ENCODE measurements at regions not wholly inside any gene's neighbourhood (a gene's known extent, or its start where the extent isn't known, plus 50 kb on each side); places are given as distances from the start of the nearest gene placed in this dataset.

DNA sequence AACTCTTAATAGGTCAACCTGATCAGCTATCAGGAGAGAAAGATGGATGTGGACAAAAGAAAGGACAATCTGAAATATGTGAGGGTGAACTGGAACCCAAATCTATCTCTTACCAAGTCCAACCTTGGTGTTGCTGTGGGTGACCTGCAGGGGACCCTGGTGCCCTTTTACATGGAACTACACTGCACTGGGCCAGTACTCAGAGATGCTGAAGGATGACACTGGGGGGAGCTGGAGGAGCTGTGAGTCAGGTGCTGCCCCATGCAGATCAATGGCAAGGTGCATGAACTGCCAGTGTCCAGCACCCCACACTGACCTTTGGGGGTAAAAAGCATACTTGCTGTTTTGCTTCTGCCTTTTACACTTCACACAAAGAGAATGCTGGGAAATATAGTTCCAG, 55.6 kb upstream of the TBC1D5 start:
- TF ChIP-seq, protein P1, sequence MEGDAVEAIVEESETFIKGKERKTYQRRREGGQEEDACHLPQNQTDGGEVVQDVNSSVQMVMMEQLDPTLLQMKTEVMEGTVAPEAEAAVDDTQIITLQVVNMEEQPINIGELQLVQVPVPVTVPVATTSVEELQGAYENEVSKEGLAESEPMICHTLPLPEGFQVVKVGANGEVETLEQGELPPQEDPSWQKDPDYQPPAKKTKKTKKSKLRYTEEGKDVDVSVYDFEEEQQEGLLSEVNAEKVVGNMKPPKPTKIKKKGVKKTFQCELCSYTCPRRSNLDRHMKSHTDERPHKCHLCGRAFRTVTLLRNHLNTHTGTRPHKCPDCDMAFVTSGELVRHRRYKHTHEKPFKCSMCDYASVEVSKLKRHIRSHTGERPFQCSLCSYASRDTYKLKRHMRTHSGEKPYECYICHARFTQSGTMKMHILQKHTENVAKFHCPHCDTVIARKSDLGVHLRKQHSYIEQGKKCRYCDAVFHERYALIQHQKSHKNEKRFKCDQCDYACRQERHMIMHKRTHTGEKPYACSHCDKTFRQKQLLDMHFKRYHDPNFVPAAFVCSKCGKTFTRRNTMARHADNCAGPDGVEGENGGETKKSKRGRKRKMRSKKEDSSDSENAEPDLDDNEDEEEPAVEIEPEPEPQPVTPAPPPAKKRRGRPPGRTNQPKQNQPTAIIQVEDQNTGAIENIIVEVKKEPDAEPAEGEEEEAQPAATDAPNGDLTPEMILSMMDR (IDR thresholded peaks at IDR 0.05), result no peak
- no peak for TF ChIP-seq POLR2AphosphoS5 (IDR thresholded peaks at IDR 0.05)
- no peak for TF ChIP-seq POLR2A (IDR thresholded peaks at IDR 0.05)
- no peak for TF ChIP-seq EP300 (IDR thresholded peaks at IDR 0.05; ENCODE audit: low read depth)
- H3K9me3 ChIP-seq, result no peaks in the 10 kb centered on the region
- no peak overlapping the region for H3K27ac ChIP-seq
- no peak overlapping the region for H3K4me3 ChIP-seq
- H3K27me3 ChIP-seq, result no peaks in the 10 kb centered on the region
- in situ Hi-C loops (cut with MboI; ENCODE audit: low pct_ligation_motif_present in 1 of 4, low pct_unique_long_range_greater_than_20kb in 1 of 4, low sequenced_read_pairs in 3 of 4) (no loop called here), intact Hi-C loops (cut with DNase I; ENCODE audit: low total_unique reads) (no loop called here)
- no peak for DNase-seq
- H3K36me3 ChIP-seq, result no peaks in the 10 kb centered on the region
- no peaks in the 10 kb centered on the region for H3K4me1 ChIP-seq

DNA sequence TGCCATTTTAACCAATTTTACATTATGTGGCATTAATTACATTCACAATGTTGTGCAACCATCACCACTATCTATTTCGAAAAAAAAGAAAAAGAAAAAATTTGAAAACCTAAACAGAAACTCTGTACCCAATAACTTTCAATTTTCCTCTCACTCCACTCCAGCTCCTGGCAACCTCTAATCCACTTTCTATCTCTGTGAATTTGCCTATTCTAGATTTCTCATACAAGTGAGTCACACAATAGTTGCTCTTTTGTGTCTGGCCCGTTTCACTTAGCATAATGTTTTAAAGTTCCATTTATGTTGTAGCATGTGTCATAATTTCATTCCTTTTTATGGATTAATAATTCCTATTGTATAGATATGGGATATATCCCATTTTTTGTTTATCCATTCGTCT, 53.3 kb upstream of the TBC1D5 start:
- Histone ChIP-seq H3K27me3 (no peaks in the 10 kb centered on the region), H3K36me3 (no peaks in the 10 kb centered on the region), H3K4me1 (no peaks in the 10 kb centered on the region), H3K4me3 (no peak overlapping the region), H3K9me3 (peaks cover 0 to 4% of the 10 kb centered on the region in 2 donors), H3K27ac (no peak overlapping the region)
- DNase-seq, result no peak
- WGBS, 2 donors (ENCODE audit: low coverage in 1 of 2), result 66 to 81% methylated on average over 3 of the region's 3 CpGs
- in situ Hi-C loops (cut with MboI; ENCODE audit: low pct_ligation_motif_present in 1 of 4, low pct_unique_long_range_greater_than_20kb in 1 of 4, low sequenced_read_pairs in 3 of 4), result no loop called here
- TF ChIP-seq POLR2AphosphoS5 (IDR thresholded peaks at IDR 0.05) (no peak), EP300 (IDR thresholded peaks at IDR 0.05; ENCODE audit: low read depth) (no peak), POLR2A (IDR thresholded peaks at IDR 0.05) (no peak)
- TF ChIP-seq, protein P1 (IDR thresholded peaks at IDR 0.05), result no peak
- intact Hi-C loops (cut with DNase I; ENCODE audit: low total_unique reads), result no loop called here

DNA sequence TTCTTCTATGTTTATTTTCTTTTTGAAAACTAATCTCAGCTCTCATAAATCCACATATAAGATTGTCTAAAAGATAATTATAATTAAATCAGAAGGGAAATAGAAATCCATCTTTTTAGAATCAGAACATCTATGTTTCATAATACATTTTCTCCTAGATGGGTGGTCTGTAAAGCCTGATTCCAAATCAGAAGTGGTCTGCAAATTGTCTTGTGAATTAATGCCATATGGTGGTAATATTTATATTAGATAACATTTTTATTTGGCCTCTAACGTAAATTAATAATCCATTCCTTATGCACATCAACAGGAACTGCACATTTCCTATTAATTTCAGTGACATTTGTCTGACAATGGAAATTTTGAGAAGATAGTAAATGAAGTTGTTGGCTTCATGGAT, 52.8 kb upstream of the TBC1D5 start:
- peaks cover 0 to 4% of the 10 kb centered on the region in 2 donors for H3K9me3 ChIP-seq
- no peak overlapping the region for H3K4me3 ChIP-seq
- in situ Hi-C loops (cut with MboI; ENCODE audit: low pct_ligation_motif_present in 1 of 4, low pct_unique_long_range_greater_than_20kb in 1 of 4, low sequenced_read_pairs in 3 of 4), result no loop called here
- no peak for DNase-seq
- TF ChIP-seq, protein P1 (IDR thresholded peaks at IDR 0.05), result no peak
- TF ChIP-seq EP300 (IDR thresholded peaks at IDR 0.05; ENCODE audit: low read depth), result no peak
- no peak overlapping the region for H3K27ac ChIP-seq
- H3K36me3 ChIP-seq, result no peaks in the 10 kb centered on the region
- 75 to 88% methylated on average over 1 of the region's 1 CpG for WGBS, 2 donors (ENCODE audit: low coverage in 1 of 2)
- H3K4me1 ChIP-seq, result no peaks in the 10 kb centered on the region
- no peaks in the 10 kb centered on the region for H3K27me3 ChIP-seq
- intact Hi-C loops (cut with DNase I; ENCODE audit: low total_unique reads), result no loop called here

DNA sequence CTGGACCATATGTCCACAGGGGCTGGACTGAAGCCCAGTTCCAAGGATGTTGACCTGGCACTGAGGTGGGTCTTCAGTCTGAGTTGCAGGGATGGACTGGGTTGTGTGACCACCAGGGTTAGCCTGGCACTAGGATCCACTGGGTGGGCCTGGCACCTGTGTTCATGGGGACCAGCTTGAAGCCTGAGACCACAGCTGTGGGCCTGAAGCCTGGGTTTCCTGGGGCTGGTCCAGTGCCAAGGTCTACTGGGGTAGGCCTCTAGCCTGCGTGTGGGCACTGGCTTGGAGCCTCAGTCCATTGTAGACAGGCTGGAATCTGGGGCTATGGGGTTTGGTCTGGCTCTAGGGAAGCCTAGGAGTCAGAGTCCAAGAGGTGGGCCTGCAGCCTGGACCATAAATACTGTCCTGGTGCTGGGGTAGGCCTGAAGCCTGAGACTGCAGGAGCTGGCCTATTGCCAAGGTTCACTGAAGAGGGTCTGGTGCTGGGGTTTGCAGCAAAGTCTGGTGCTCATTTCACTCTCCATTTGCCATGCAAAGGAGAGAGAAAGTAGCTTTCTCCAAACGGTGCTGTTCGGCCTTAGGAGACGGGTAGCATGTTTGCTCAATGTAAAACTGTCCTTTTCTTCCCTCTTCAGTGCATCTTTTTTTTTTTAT, 51.2 kb upstream of the TBC1D5 start:
- Histone ChIP-seq H3K27me3 (no peaks in the 10 kb centered on the region), H3K4me1 (no peaks in the 10 kb centered on the region), H3K9me3 (peaks cover 0 to 4% of the 10 kb centered on the region in 2 donors), H3K27ac (no peak overlapping the region), H3K4me3 (no peak overlapping the region), H3K36me3 (no peaks in the 10 kb centered on the region)
- no peak for TF ChIP-seq POLR2A (IDR thresholded peaks at IDR 0.05)
- no peak for TF ChIP-seq EP300 (IDR thresholded peaks at IDR 0.05; ENCODE audit: low read depth)
- TF ChIP-seq POLR2AphosphoS5 (IDR thresholded peaks at IDR 0.05), result no peak
- TF ChIP-seq, protein P1 (IDR thresholded peaks at IDR 0.05), result no peak
- intact Hi-C loops (cut with DNase I; ENCODE audit: low total_unique reads), result no loop called here
- WGBS, 2 donors (ENCODE audit: low coverage in 1 of 2), result 84 to 95% methylated on average over 2 to 4 of the region's 4 CpGs
- in situ Hi-C loops (cut with MboI; ENCODE audit: low pct_ligation_motif_present in 1 of 4, low pct_unique_long_range_greater_than_20kb in 1 of 4, low sequenced_read_pairs in 3 of 4), result no loop called here
- no peak for DNase-seq
